ENCODE measurements at regions not wholly inside any gene's neighbourhood (a gene's known extent, or its start where the extent isn't known, plus 50 kb on each side); places are given as distances from the start of the nearest gene placed in this dataset.

- H3K36me3 Mint-ChIP-seq = no peaks in the 10 kb centered on the region
- H3K9me3 Mint-ChIP-seq = no peaks in the 10 kb centered on the region
- H3K27me3 Mint-ChIP-seq = no peaks in the 10 kb centered on the region
- no peak overlapping the region for H3K27ac Mint-ChIP-seq
- H3K4me1 Mint-ChIP-seq = peaks cover 2% of the 10 kb centered on the region
- no peak for DNase-seq
- H3K4me3 Mint-ChIP-seq = no peak overlapping the region
- CTCF ChIA-PET = no interaction called here
Measured at GRCh38 chr5:109594217-109594616, 95.5 kb upstream of the MAN2A1 start.

GRCh38 chr5:109590799-109591198 is 98.9 kb upstream of the MAN2A1 start:
- peaks cover 2% of the 10 kb centered on the region for H3K4me1 Mint-ChIP-seq
- H3K4me3 Mint-ChIP-seq = no peak overlapping the region
- no peaks in the 10 kb centered on the region for H3K36me3 Mint-ChIP-seq
- H3K27ac Mint-ChIP-seq = no peak overlapping the region
- no peaks in the 10 kb centered on the region for H3K27me3 Mint-ChIP-seq
- CTCF ChIA-PET = interaction anchor here (1.5 kb wide), 1 partner anchor 97 kb away, joined by 4 read pairs; no protein-coding TSS in a partner anchor
- no peaks in the 10 kb centered on the region for H3K9me3 Mint-ChIP-seq
- DNase-seq = no peak

GRCh38 chr5:109589986-109590385 is 99.7 kb upstream of the MAN2A1 start:
- H3K27ac Mint-ChIP-seq = no peak overlapping the region
- CTCF ChIA-PET = interaction anchor here (1.5 kb wide), 1 partner anchor 98 kb away, joined by 4 read pairs; no protein-coding TSS in a partner anchor

GRCh38 chr5:109589239-109589638 is 100.5 kb upstream of the MAN2A1 start:
- Mint-ChIP-seq H3K27ac (no peak overlapping the region), H3K36me3 (no peaks in the 10 kb centered on the region), H3K4me3 (no peak overlapping the region), H3K9me3 (no peaks in the 10 kb centered on the region), H3K27me3 (no peaks in the 10 kb centered on the region), H3K4me1 (no peaks in the 10 kb centered on the region)
- CTCF ChIA-PET = no interaction called here
- no peak for DNase-seq

More at GRCh38 chr5:109589986-109590385, 99.7 kb upstream of the MAN2A1 start:
- Mint-ChIP-seq H3K4me1 (peaks cover 2% of the 10 kb centered on the region), H3K4me3 (no peak overlapping the region), H3K9me3 (no peaks in the 10 kb centered on the region), H3K36me3 (no peaks in the 10 kb centered on the region), H3K27me3 (no peaks in the 10 kb centered on the region)
- DNase-seq = no peak

- Mint-ChIP-seq H3K4me3 (no peak overlapping the region), H3K27ac (no peak overlapping the region), H3K9me3 (no peaks in the 10 kb centered on the region), H3K36me3 (no peaks in the 10 kb centered on the region), H3K27me3 (no peaks in the 10 kb centered on the region), H3K4me1 (no peaks in the 10 kb centered on the region)
- CTCF ChIA-PET = no interaction called here
- DNase-seq = no peak
Measured at GRCh38 chr5:109588281-109589035, 101.3 kb upstream of the MAN2A1 start.

DNA sequence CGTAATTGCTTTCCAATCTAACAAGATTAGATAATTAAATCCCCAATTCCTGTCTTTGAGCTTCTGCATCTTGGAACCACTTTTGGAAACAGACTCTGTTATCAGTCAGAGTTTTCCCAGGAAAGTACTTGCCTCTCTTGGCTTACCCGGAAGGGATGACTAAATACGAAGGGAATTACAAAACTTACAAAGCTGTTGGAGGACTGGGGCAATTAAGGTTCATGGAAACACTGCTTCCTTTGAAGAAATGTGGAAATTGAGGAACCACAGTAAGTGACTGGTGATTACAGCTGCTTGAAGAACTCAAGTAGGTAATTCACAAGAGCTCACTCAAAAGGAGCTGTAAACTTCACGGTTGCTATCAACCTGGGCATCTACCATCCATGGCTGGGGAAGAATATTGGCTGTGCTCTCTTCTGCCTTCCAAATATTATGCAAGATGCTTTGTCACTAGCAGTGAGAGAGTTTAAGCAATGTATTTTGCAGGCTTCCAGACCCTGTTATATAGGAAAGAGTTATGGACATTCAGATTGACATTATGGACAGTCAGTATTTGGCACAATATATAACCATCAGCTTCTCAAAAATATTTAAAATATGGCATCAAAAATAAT is 104.6 kb upstream of the MAN2A1 start:
- no peaks in the 10 kb centered on the region for H3K4me1 Mint-ChIP-seq
- no peak overlapping the region for H3K27ac Mint-ChIP-seq
- no peaks in the 10 kb centered on the region for H3K27me3 Mint-ChIP-seq
- no peaks in the 10 kb centered on the region for H3K36me3 Mint-ChIP-seq
- H3K9me3 Mint-ChIP-seq = no peaks in the 10 kb centered on the region
- CTCF ChIA-PET = no interaction called here
- no peak overlapping the region for H3K4me3 Mint-ChIP-seq
- no peak for DNase-seq

DNA sequence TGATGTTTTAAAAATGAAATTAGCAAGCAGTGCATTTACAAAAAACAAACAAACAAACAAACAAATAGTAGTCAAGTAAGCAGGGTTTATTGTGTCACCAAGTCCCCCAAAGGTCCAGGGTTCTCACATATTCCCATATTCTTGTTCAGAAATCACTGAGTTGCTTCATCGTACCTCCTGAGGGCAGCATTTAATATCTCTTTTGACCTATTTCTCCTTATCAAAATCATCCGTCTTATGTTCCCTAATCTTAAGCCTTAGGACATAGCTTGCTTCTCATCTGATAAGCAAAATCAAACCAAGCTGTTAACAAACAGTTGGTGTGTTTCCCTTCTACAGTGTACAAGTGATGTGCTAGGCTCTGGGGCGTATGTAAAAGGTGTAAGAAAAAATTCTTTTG is 109.5 kb upstream of the MAN2A1 start:
- DNase-seq = no peak
- Mint-ChIP-seq H3K9me3 (no peaks in the 10 kb centered on the region), H3K27me3 (no peaks in the 10 kb centered on the region), H3K4me3 (no peak overlapping the region), H3K27ac (no peak overlapping the region), H3K36me3 (no peaks in the 10 kb centered on the region), H3K4me1 (no peaks in the 10 kb centered on the region)
- CTCF ChIA-PET = no interaction called here

GRCh38 chr5:109575506-109575905 is 114.2 kb upstream of the MAN2A1 start:
- Mint-ChIP-seq H3K9me3 (no peaks in the 10 kb centered on the region), H3K4me3 (no peak overlapping the region), H3K27ac (no peak overlapping the region), H3K4me1 (no peaks in the 10 kb centered on the region), H3K36me3 (no peaks in the 10 kb centered on the region), H3K27me3 (no peaks in the 10 kb centered on the region)
- no peak for DNase-seq
- CTCF ChIA-PET = interaction anchor here (0.6 kb wide), 1 partner anchor 33 kb away, joined by 5 read pairs; no protein-coding TSS in a partner anchor

DNA sequence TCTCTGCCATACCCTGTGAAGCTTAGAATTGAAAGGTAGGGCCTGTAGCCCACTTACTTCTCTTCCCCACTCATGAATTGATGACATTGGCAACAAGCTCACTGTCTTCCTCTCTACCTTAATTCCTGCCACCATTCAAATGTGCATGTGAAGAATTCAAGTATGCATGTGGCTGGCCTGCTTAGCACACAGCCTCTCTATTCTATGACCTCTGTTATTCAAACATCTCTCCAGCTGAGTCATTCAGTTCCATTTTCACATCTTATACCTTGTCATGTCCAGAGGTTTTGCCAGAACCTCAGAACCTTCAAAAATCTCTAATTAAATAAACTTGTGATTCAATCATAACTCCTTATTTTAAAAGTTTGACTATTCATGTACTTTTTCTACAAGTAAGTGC is 114.7 kb upstream of the MAN2A1 start:
- Mint-ChIP-seq H3K4me3 (no peak overlapping the region), H3K9me3 (no peaks in the 10 kb centered on the region), H3K36me3 (no peaks in the 10 kb centered on the region), H3K27ac (no peak overlapping the region), H3K27me3 (no peaks in the 10 kb centered on the region), H3K4me1 (no peaks in the 10 kb centered on the region)
- CTCF ChIA-PET = interaction anchor here (0.6 to 0.9 kb wide), 2 partner anchors 9 to 32 kb away, joined by 5 read pairs; no protein-coding TSS in a partner anchor
- no peak for DNase-seq

DNA sequence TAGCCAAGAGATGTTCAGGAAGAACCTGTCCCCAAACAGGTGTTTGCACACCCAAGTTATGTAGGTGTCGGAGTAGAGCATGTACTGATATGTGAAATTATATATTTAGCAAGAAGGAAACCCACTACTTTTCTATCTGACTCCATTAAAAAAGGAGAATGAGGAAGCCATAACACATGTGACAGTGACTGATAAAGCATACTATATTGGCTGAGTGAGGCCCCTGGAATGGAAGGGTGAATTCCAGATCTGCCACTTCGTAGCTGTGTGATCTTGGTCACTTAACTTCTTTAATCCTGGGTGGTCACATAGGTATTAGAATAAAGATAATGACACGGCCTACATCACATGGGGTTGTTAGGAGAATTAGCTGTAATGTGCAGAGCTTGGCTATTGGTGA is 116.0 kb upstream of the MAN2A1 start:
- H3K4me3 Mint-ChIP-seq = no peak overlapping the region
- no peaks in the 10 kb centered on the region for H3K27me3 Mint-ChIP-seq
- no peak overlapping the region for H3K27ac Mint-ChIP-seq
- H3K9me3 Mint-ChIP-seq = no peaks in the 10 kb centered on the region
- CTCF ChIA-PET = no interaction called here
- DNase-seq = no peak
- H3K36me3 Mint-ChIP-seq = no peaks in the 10 kb centered on the region
- H3K4me1 Mint-ChIP-seq = no peaks in the 10 kb centered on the region

- no peaks in the 10 kb centered on the region for H3K9me3 Mint-ChIP-seq
- H3K4me1 Mint-ChIP-seq = no peaks in the 10 kb centered on the region
- H3K27ac Mint-ChIP-seq = no peak overlapping the region
- no peaks in the 10 kb centered on the region for H3K36me3 Mint-ChIP-seq
- no peak overlapping the region for H3K4me3 Mint-ChIP-seq
- no peak for DNase-seq
- H3K27me3 Mint-ChIP-seq = no peaks in the 10 kb centered on the region
- CTCF ChIA-PET = no interaction called here
Measured at GRCh38 chr5:109573256-109573655, 116.5 kb upstream of the MAN2A1 start.

- Mint-ChIP-seq H3K36me3 (no peaks in the 10 kb centered on the region), H3K4me3 (no peak overlapping the region), H3K4me1 (no peaks in the 10 kb centered on the region), H3K27me3 (peaks cover 4% of the 10 kb centered on the region), H3K27ac (no peak overlapping the region), H3K9me3 (no peaks in the 10 kb centered on the region)
- CTCF ChIA-PET = no interaction called here
- DNase-seq = no peak
Measured at GRCh38 chr5:109571785-109572184, 117.9 kb upstream of the MAN2A1 start.

- Mint-ChIP-seq H3K9me3 (no peaks in the 10 kb centered on the region), H3K4me1 (no peaks in the 10 kb centered on the region), H3K27me3 (peaks cover 4% of the 10 kb centered on the region), H3K4me3 (no peak overlapping the region), H3K36me3 (no peaks in the 10 kb centered on the region), H3K27ac (no peak overlapping the region)
- no peak for DNase-seq
- CTCF ChIA-PET = no interaction called here
Measured at GRCh38 chr5:109570362-109570874, 119.3 kb upstream of the MAN2A1 start.

GRCh38 chr5:109567374-109568044 is 122.2 kb upstream of the MAN2A1 start:
- Mint-ChIP-seq H3K27me3 (peaks cover 4% of the 10 kb centered on the region), H3K27ac (no peak overlapping the region), H3K36me3 (no peaks in the 10 kb centered on the region), H3K4me3 (no peak overlapping the region), H3K9me3 (no peaks in the 10 kb centered on the region), H3K4me1 (no peaks in the 10 kb centered on the region)
- no peak for DNase-seq
- CTCF ChIA-PET = no interaction called here

Measured in activated naive CD4-positive, alpha-beta T cell treated with anti-CD3 and anti-CD28 coated beads, Interleukin-2, amount 10 ng/mL, durations not matched to agents 7 days and 5 days (primary cell).